ENCODE measurements at regions not wholly inside any gene's neighbourhood (a gene's known extent, or its start where the extent isn't known, plus 50 kb on each side); places are given as distances from the start of the nearest gene placed in this dataset.

DNA sequence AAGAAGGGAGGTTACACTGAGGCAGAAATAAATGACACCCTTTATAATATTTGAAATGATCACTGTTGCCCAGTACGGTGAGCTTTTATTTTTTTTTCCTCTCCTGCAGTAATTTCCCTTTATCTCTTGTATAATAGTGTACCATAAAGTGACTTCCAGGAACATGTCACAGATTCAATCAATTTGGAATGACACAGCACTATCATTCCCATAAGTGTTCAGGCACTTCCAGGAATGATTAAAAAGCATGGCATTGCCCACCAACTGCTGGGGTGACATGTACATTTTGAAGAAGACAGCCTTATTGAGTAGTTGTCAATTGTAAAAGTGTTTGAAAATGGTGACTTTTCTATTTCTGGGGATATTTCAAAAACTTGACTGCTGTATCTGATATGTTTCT lies 1700.9 kb upstream of the NUDT12 start:
- TF ChIP-seq, protein P1, sequence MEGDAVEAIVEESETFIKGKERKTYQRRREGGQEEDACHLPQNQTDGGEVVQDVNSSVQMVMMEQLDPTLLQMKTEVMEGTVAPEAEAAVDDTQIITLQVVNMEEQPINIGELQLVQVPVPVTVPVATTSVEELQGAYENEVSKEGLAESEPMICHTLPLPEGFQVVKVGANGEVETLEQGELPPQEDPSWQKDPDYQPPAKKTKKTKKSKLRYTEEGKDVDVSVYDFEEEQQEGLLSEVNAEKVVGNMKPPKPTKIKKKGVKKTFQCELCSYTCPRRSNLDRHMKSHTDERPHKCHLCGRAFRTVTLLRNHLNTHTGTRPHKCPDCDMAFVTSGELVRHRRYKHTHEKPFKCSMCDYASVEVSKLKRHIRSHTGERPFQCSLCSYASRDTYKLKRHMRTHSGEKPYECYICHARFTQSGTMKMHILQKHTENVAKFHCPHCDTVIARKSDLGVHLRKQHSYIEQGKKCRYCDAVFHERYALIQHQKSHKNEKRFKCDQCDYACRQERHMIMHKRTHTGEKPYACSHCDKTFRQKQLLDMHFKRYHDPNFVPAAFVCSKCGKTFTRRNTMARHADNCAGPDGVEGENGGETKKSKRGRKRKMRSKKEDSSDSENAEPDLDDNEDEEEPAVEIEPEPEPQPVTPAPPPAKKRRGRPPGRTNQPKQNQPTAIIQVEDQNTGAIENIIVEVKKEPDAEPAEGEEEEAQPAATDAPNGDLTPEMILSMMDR (IDR thresholded peaks at IDR 0.05; ENCODE audit: insufficient read depth, low read length, missing control alignments), result no peak
- no peak for DNase-seq (ENCODE audit: low read depth, low spot score)
- ChIA-PET POLR2A (no interaction called here), CTCF (no interaction called here)
- H3K4me3 ChIP-seq (ENCODE audit: low read depth, low read length), result no peak overlapping the region

DNA sequence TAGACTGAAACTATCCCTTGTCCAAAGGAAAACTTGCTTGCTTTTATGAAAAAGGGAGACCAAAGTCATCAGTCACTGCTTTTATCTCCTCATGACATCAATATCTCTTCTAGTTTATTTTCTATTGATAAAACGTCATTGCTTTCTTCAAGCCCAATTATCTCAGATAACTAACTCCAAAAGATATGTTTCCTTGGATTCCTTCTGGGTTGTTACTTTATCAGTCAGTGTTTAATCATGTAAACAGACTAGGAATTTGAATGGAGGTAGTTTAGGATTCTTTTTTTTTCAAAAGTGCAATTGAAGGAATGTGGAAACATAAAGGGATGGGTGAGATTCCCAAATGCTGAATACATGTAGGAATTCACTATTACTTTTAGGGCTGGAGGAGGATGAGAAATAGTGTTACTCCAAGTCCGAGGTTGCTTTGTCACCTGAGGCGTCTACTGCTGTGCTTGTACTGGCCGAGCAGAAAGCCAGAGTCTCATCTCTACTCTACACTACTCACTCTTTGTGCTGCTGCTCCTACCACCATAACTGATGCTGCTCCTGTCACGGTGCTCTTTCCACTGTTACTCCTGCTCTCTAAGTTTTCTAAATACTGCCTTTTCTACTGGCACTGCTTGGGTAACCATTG lies 1697.1 kb upstream of the NUDT12 start:
- no peak overlapping the region for H3K4me3 ChIP-seq (ENCODE audit: low read depth, low read length)
- ChIA-PET POLR2A (no interaction called here), CTCF (no interaction called here)
- DNase-seq (ENCODE audit: low read depth, low spot score), result no peak
- TF ChIP-seq, protein P1 (IDR thresholded peaks at IDR 0.05; ENCODE audit: insufficient read depth, low read length, missing control alignments), result no peak

DNA sequence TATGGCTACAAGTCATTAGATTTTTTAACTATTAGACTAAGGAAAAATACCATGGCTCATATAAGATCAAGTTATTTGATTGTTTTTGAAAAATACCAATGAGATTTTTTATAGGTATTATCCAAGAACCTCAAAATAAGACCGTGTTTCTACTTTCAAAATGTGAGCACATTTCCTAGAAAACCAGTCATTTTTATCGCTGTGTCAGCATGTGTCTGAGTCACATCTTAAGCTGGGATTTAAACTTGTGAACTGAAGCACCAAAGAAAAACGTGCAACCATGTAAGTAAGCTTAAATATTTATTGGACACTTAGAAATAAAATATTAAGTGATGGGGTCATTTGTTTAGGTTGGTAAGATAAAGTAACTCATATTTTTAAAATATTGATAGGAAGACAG lies 1676.0 kb upstream of the NUDT12 start:
- ChIA-PET CTCF (no interaction called here), POLR2A (no interaction called here)
- H3K4me3 ChIP-seq (ENCODE audit: low read depth, low read length), result no peak overlapping the region
- TF ChIP-seq, protein P1 (IDR thresholded peaks at IDR 0.05; ENCODE audit: insufficient read depth, low read length, missing control alignments), result no peak
- no peak for DNase-seq (ENCODE audit: low read depth, low spot score)

DNA sequence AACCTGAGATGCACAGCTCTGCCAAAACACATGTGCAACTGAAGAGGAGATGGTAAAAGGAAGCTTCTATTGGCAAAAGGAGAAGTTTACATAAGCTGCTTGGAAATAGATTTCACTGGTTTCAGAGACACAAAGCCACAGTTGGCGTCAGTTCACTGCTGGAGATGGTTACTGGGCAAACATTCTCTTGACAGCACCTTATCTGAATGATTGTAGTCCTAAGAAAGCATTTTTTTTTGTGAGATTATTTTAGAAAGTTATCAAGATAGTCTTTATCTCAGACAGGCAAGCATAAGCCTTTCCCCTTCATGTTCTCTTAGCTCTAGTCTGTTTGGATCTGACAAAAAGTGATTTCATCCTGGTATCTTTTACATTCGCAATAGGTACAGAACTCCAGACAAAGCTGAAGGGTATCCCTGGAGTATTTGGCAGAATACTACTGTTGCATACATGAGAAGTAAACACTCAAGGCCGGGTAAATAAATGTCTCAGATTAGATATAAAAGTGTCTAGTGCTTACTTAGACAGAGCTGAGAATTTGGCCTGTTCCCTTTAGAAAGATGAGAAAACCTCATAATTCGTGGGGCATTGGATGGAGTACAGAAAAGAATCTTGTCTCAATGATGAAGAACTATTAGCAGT lies 1668.0 kb upstream of the NUDT12 start:
- H3K4me3 ChIP-seq (ENCODE audit: low read depth, low read length), result no peak overlapping the region
- POLR2A ChIA-PET, result no interaction called here
- CTCF ChIA-PET, result no interaction called here
- TF ChIP-seq, protein P1 (IDR thresholded peaks at IDR 0.05; ENCODE audit: insufficient read depth, low read length, missing control alignments), result no peak
- no peak for DNase-seq (ENCODE audit: low read depth, low spot score)

DNA sequence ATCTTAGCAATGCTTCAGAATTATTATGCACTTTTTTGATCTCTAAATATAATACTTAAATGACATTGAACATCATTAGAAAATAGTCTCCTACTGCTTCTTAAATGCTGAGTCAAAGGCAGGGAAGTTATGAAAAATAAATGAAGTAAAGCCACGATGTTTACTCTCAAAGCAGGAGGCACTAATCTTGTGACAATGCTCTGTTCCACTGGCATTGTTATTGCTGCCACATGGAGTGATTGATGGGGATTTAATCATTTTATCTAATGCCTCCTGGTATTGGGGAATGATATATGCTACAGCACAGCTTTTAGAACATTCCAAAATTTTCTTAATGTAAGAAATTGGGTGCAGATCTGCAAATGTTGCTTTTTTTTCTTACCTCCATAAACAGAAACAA lies 1655.4 kb upstream of the NUDT12 start:
- H3K4me3 ChIP-seq (ENCODE audit: low read depth, low read length), result no peak overlapping the region
- ChIA-PET CTCF (no interaction called here), POLR2A (no interaction called here)
- TF ChIP-seq, protein P1 (IDR thresholded peaks at IDR 0.05; ENCODE audit: insufficient read depth, low read length, missing control alignments), result no peak
- DNase-seq (ENCODE audit: low read depth, low spot score), result no peak

DNA sequence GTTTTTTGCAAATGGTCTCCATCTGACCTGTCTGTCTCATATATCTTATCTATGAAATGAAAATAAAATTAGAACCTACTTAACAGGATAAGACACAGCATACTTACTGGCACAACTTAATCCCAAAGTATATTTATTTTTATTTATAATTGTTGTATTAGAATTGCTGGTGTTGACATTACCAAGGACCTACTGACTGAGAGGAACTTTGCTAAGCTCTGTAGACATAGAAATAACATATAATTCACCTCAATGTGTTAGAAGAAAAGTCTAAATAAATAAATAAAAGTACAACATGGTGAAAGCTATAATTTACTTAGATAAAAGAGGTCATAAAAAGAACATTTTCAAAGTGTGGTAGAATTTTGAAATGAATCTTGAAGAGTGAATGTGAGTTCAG lies 1650.5 kb upstream of the NUDT12 start:
- ChIA-PET CTCF (no interaction called here), POLR2A (no interaction called here)
- no peak overlapping the region for H3K4me3 ChIP-seq (ENCODE audit: low read depth, low read length)
- DNase-seq (ENCODE audit: low read depth, low spot score), result no peak
- TF ChIP-seq, protein P1 (IDR thresholded peaks at IDR 0.05; ENCODE audit: insufficient read depth, low read length, missing control alignments), result no peak
